ENCODE measurements at regions not wholly inside any gene's neighbourhood (a gene's known extent, or its start where the extent isn't known, plus 50 kb on each side); places are given as distances from the start of the nearest gene placed in this dataset.
"Not testable (repeated sequence)": the region's sequence is repeated elsewhere in the genome, so short reads cannot be mapped to it uniquely, and the experiment has no call there.

- H3K27me3 Mint-ChIP-seq (ENCODE audit: unreplicated experiment); H3K9me3 Mint-ChIP-seq (ENCODE audit: unreplicated experiment); H3K4me1 Mint-ChIP-seq (ENCODE audit: low read depth, unreplicated experiment); H3K4me3 Mint-ChIP-seq (ENCODE audit: unreplicated experiment); H3K27ac Mint-ChIP-seq (ENCODE audit: unreplicated experiment); DNase-seq; H3K36me3 Mint-ChIP-seq (ENCODE audit: unreplicated experiment): not testable (repeated sequence)
Observed at GRCh38 chrY:18713760-18714159, 59.8 kb downstream of the HSFY2 start.

- not testable (repeated sequence) for H3K9me3 Mint-ChIP-seq (ENCODE audit: unreplicated experiment); H3K27ac Mint-ChIP-seq (ENCODE audit: unreplicated experiment); H3K4me1 Mint-ChIP-seq (ENCODE audit: low read depth, unreplicated experiment); H3K4me3 Mint-ChIP-seq (ENCODE audit: unreplicated experiment); H3K36me3 Mint-ChIP-seq (ENCODE audit: unreplicated experiment); DNase-seq; H3K27me3 Mint-ChIP-seq (ENCODE audit: unreplicated experiment)
Observed at GRCh38 chrY:18718714-18719113, 54.8 kb downstream of the HSFY2 start.

- H3K9me3 Mint-ChIP-seq (ENCODE audit: unreplicated experiment): not testable (repeated sequence)
Observed at GRCh38 chrY:18720395-18720794, 53.1 kb downstream of the HSFY2 start.

More at GRCh38 chrY:18720395-18720794, 53.1 kb downstream of the HSFY2 start:
- H3K36me3 Mint-ChIP-seq (ENCODE audit: unreplicated experiment); H3K27ac Mint-ChIP-seq (ENCODE audit: unreplicated experiment); H3K27me3 Mint-ChIP-seq (ENCODE audit: unreplicated experiment); DNase-seq; H3K4me1 Mint-ChIP-seq (ENCODE audit: low read depth, unreplicated experiment); H3K4me3 Mint-ChIP-seq (ENCODE audit: unreplicated experiment): not testable (repeated sequence)

Data from glutamatergic neuron (in vitro differentiated cells).